GM21515 (cell line): ENCODE measurements at regions not wholly inside any gene's neighbourhood (a gene's known extent, or its start where the extent isn't known, plus 50 kb on each side); places are given as distances from the start of the nearest gene placed in this dataset.
"Not testable (repeated sequence)": the region's sequence is repeated elsewhere in the genome, so short reads cannot be mapped to it uniquely, and the experiment has no call there.

Source experiments
- ATAC-seq: cut with Tn5 transposase; IDR thresholded peaks from one replicate; pipeline ENCODE4 v1.9.1; 2021; ENCODE audit not compliant: unreplicated experiment

- ATAC-seq: no peak
Measured at GRCh38 chr18:78784861-78785260, 194.8 kb upstream of the SALL3 start.

- no peak for ATAC-seq
Measured at GRCh38 chr18:78785706-78786105, 193.9 kb upstream of the SALL3 start.

- ATAC-seq: no peak
Measured at GRCh38 chr18:78786776-78787175, 192.8 kb upstream of the SALL3 start.

- ATAC-seq: no peak
Measured at GRCh38 chr18:78787751-78788150, 191.9 kb upstream of the SALL3 start.

- no peak for ATAC-seq
Measured at GRCh38 chr18:78788161-78788560, 191.5 kb upstream of the SALL3 start.

- no peak for ATAC-seq
Measured at GRCh38 chr18:78789850-78790249, 189.8 kb upstream of the SALL3 start.

GRCh38 chr18:78790511-78790910 is 189.1 kb upstream of the SALL3 start:
- no peak for ATAC-seq

GRCh38 chr18:78790960-78791359 is 188.7 kb upstream of the SALL3 start:
- ATAC-seq: no peak

GRCh38 chr18:78792094-78792493 is 187.5 kb upstream of the SALL3 start:
- no peak for ATAC-seq

- no peak for ATAC-seq
Measured at GRCh38 chr18:78792736-78793135, 186.9 kb upstream of the SALL3 start.

GRCh38 chr18:78793313-78794070 is 186.1 kb upstream of the SALL3 start:
- ATAC-seq: no peak

GRCh38 chr18:78794071-78794430 is 185.6 kb upstream of the SALL3 start:
- no peak for ATAC-seq

GRCh38 chr18:78796693-78797455 is 182.7 kb upstream of the SALL3 start:
- no peak for ATAC-seq

- no peak for ATAC-seq
Measured at GRCh38 chr18:78797499-78797898, 182.1 kb upstream of the SALL3 start.

GRCh38 chr18:78798402-78799175 is 181.0 kb upstream of the SALL3 start:
- no peak for ATAC-seq

GRCh38 chr18:78799382-78800089 is 180.1 kb upstream of the SALL3 start:
- no peak for ATAC-seq

- not testable (repeated sequence) for ATAC-seq
Measured at GRCh38 chr18:78800102-78800851, 179.3 kb upstream of the SALL3 start.

- no peak for ATAC-seq
Measured at GRCh38 chr18:78801011-78801410, 178.6 kb upstream of the SALL3 start.

- ATAC-seq: no peak
Measured at GRCh38 chr18:78803104-78803503, 176.5 kb upstream of the SALL3 start.
